Astrocyte of the hippocampus (primary cell): ENCODE measurements at regions not wholly inside any gene's neighbourhood (a gene's known extent, or its start where the extent isn't known, plus 50 kb on each side); places are given as distances from the start of the nearest gene placed in this dataset.
"Not testable (repeated sequence)": the region's sequence is repeated elsewhere in the genome, so short reads cannot be mapped to it uniquely, and the experiment has no call there.

Experiments
- DNase-seq: peaks from one replicate; pipeline ENCODE4 v3.0.0; 2011; ENCODE audit warnings: low read depth, low spot score

DNA sequence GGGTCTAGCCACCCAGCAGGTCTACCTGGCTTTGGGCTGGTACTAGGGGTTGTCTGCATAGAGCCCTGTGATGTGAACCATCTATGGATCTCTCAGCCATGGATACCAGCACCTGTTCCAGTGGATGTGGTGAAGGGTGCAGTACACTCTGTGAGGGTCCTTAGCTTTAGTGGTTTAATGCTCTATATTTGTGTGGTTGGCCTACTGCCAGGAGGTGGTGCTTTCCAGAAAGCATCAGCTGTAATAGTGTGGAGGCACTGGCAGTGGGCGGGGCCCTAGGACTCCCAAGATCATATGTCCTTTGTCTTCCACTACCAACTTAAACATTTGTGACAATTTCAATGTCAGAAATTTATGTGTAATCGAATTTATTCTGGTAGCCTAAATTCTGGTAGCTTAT lies 1065.1 kb downstream of the RPIA start:
- not testable (repeated sequence) for DNase-seq

DNA sequence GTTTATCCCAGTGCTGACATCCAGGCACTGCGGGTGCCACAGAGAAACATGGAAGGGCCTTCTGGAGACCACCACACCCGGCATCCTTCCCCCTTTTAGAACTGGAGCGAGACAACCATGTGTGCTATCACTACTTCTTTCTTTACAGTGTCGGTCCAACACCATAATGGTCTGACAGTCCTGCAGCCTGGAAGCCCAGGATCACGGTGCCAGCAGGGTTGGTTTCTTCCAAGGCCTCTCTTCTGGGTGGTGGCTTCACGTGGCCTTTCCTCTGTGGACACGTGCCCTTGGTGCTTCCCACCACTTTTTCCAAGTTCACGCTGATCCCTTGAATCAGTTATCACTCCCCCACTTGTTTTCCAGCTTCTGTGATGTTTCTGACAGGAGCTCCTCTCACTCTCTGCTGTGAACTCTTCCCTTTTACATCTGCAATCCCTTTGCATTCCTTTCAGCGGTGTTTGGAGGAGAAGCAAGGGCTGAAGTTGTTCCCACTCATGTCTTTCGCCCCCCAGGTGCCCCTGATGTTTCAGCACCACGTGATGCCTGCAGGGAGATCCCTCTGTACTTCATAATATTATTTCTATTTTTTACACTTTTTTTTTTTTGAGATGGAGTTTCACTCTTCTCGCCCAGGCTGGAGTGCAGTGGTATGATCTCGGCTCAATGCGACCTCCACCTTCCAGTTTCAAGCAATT lies 1067.0 kb downstream of the RPIA start:
- DNase-seq, result not testable (repeated sequence)

DNA sequence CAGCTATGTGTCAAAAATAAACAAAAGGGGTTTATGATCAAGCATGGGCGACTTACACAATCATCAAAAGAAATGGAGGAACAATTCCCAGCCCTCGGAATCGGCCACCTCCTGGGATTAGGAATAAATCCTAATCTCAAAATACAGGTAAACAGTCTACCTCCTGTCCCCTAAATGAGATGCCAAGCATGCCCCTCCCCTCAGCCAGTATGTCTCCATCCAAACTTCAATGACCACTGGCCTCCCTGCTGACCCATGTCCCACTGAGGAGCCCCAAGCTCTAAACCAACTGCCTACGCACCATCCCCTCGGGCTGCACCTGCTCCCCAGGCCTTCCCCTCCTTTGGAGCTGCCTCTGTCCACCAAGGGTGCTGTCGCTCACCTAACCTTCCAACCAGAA lies 1069.3 kb downstream of the RPIA start:
- DNase-seq, result not testable (repeated sequence)

DNA sequence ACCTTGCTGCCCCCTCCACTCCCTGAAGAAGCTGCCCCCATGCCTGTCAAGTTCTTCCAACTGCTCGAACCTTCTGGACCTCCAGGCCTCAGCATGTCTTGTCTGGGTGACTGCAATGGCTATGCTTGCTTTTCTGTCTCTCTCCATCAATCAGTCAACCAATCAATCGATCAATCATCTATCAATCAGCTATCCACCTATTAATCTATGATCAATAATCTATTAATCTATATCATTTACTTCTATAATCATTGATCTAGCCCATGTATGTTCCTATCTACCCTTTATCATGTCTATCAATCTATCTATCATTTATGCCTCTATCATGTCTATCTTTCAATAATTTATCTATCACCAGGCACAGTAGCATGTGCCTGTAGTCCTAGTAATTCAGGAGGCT lies 1069.7 kb downstream of the RPIA start:
- not testable (repeated sequence) for DNase-seq

DNA sequence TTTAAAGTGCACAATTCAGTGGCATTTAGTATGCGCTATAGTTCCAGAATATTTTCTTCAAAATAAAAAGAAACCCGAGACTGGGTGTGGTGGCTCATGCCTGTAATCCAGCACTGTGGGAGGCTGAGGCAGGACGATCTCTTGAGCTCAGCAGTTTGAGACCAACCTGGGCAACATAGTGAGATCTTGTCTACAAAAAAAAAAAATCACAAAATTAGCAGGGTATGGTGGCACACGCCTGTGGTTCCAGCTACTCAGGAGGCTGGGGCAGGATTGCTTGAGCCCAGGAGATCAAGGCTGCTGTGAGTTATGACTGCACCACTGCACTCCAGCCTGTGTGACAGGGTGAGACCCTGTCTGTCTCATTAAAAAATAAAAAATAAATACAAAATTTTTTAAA lies 1070.4 kb downstream of the RPIA start:
- DNase-seq, result not testable (repeated sequence)

DNA sequence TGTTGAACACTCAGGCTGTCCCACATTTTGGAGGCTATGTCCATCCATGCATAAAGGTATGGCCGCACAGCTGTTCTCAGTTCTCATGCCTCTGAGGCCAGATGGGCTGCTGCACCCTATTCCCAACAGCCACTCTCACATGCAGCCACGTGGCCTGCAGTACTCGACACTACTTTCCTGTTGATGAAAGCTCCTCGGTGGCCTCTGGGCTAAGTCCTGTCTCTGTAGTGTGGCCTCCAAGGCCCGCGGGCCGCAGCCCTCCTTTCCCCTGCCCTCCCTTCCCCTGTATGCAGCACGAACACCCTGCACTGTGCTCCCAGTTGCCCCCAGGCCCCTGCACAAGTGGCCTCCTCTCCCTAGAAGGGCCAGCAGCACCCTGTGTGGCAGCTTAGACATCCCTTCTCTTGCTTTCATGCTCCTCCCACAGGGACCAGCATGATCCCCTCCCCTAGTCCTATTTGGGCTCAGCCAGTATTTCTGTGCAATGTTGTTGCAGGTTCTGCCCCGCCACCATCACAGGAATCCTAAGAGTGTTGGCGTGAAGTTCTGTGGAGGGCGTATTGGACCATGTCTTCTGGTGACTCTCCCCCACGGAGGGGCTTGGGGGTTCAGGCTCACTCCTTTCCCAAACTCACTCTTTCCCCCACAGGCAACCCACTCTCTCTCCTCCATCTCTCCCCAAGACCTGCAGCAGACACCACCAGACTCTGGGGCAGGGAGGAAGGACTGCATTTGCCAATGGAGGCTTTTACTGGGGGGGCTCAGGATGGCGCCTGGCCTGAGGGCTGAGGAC lies 1071.2 kb downstream of the RPIA start:
- not testable (repeated sequence) for DNase-seq

DNA sequence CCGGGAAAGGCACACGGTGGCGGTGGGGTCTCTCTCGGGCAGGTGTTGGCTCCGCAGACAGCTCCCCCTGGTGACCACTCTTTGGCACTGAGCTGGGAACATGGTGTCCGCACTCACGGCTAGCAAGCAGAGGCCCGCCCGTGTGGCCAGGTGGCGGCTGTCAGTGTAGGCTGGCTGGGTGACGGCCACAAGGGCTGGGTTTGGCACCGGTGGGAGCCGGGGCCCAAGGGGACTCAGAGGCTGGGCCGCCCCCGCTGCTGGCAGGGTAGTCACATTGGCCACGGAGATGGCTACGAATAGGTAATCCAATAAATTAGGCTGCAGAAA lies 1071.7 kb downstream of the RPIA start:
- no peak for DNase-seq

DNA sequence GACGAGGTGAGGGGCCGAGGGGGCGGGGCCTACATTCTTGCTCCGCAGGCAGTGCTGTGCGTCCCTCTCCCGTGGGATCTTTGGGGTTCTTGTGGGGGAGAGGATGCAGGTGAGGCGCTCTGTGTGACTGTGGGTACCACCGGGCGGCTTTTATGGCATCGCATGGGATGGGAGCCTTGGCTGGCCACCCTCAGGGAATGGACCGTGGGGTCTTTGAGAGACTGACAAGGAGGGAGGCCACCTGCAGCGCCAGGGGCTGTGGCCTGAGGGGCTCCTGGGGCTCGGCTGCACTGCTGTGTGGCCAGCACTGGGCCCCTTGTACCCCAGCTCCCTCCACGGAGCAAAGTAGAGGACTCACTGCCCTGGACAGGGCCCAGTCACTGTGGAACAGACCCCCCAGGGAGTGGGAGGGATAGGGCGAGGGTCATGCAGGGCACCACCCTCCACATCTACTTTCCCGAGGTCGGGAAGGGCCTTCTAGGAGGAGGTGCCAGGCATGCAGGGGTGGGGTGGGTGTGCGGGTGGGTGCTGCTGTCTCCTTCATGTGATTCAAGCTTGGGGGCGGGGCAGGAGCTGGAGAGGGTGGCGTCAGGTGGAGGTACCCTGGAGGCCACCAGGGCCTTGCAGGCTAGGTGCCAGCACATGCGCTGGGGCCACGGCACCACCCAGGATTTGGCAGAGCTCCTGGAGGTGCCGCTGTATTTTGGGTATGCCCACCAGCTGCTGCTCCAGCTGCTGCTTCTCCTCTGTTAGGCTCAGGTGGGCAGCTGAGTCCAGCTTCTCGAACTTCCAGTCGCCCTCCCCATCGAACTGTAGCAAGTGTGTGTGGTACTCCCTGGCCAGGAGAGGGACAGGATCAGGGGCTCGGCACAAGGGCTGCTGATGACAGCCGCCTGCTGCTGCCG lies 1072.4 kb downstream of the RPIA start:
- no peak for DNase-seq

DNA sequence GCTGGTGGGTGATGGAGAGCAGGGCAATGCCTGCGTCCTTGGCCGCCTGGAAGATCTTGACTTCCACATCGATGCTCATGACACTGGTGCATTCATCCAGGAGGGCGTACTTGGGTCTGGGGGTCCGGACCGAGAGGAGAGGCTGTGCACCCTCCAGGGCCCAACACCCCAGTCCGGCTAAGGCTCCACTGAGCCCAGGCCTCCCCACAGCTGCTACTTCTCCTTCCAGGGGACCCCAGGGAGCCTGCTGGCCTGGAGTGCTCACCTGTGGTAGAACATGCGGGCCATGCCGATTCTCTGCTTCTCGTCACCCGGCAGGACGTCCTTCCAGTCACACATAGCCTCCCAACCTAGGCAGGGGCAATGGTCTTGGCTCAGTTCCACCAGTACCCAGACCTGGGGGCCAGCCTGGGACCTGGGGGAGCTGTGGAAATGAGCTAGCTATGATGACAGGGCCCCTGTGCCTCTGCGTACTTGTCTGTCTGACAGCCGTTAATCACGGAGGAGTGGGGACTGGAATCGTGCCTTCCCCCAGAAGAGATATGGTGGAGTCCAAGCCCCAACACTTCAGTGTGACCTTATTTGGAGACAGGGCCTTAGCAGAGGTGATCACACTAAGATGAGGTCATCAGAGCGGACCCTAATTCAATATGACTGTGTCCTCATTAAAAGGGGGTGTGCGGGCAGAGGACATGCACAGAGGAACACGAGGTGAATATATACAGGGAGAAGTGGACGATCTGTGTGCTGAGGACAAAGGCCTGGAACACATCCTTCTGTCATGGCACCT lies 1073.3 kb downstream of the RPIA start:
- DNase-seq, result not testable (repeated sequence)

DNA sequence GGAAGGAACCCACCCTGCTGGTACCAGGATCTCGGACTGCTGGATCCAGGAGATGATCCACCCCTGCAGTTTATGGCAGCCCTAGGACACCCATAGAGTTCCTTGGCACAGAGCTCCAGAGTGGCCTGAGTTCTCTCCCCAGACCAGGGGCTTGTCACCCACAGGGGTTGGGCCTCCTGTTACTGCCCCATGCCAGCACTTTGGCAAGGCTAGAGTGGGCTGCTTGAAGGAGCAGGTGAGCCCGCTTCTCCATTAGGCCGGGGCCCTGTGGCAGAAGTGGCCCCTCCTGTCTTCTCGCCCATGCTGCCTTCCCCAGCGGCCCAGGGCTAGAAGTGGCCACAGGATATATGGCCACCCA lies 1073.9 kb downstream of the RPIA start:
- DNase-seq, result not testable (repeated sequence)

DNA sequence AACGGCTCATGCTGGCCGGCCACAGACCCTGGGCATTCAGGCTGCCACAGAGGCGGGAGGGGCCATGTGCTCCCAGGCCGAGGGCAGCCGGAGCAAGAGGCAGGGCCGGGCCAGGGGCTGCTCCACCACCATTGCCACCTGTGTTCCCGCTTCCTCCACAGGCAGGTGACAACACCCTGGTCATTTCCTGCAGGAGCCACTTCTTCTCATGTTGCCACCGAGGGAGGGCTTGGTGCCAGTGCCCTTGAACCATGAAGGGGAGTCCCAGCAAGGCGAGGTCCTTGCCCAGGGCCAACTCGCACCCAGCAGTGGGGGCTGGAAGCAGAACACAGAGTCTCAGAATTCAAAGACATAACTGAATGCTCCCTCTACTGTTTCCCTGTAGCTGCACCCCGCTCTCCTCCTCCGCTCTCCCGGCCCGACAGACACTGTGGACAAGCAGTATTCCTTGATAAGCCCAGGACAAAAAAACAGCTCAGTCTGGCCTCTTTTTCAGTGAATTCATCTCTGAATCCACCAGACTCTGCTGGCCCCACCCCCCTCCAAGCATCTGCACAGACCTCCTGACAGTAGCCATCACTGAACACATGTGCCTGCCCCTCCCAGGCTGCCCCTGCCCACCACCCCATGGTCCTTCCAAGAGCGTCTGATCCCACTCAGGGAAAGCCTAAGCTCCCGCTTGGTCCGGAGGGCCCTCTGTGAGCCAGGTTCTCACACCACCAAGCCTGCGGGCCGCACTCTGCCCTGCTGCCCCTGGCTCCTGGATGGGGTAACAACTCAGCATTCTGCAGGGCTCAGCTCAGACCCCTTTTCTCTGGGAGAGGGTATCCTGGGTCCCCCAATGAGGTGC lies 1074.9 kb downstream of the RPIA start:
- DNase-seq, result not testable (repeated sequence)

DNA sequence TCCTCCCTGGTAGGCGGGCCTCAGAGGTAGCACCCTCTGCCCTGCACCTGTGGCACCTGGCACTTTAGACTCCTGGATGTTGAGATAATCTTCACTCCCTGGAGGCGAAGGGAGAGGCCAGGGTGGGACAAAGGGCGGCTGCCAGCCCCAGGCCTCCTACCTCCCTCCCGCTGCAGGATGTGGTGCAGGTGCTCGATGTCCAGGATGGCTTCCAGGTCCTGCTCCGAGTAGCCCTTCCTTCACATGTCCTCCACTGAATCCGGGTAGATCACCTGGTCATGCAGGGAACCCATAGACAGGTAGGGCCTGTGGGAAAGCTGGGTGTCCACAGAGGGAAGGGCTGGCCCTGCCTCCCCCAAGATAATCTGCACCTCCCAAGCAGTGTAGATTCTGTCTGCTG lies 1075.6 kb downstream of the RPIA start:
- not testable (repeated sequence) for DNase-seq

DNA sequence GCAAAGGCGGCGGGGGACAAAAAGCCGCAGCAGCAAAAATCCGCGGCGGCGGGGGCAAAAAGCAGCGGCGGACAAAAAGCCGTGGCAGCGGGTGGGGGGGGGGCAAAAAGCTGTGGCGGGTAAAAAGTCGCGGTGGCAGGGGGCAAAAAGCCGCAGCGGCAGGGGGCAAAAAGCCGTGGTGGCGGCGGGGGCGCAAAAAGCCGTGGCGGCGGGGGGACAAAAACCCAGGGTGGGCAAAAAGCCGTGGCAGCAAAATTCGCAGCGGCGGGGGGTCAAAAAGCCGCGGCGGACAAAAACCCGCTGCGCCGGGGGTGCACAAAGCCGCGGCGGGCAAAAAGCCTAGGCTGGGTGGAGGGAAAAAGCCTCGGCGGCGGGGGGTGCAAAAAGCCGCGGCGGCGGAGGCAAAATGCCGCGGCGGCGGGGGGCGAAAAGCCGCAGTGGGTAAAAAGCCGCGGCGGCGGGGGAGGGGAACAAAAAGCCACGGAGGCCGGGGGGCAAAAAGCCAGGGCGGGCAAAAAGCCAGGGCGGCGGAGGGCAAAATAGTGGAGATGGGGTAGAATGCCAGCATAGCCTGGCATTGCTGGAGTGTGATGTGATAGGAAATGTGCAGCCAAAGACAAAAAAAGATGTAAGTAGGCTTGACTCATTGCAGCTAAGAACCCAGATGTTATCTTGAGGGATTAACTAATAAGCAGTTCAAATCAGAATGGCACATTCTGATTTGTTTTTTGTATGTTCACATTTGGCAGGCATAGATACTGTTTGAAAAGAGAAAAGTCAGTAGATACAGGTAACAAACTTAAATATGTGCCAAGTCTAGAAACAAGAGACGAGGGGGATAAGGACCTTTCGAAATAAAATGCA lies 1076.3 kb downstream of the RPIA start:
- no peak for DNase-seq

DNA sequence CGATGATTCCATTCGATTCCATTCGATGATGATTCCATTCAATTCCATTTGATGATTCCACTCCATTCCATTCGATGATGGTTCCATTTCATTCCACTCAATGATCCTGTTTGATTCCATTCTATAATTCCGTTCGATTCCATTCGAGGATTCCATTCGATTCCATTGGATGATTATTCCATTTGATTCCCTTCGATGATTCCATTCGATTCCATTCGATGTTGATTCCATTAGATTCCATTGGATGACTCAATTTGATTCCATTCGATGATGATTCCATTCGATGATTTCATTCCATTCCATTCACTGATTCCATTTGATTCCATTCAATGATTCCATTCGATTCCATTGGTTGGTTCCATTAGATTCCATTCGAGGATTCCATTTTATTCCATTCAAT lies 1084.4 kb downstream of the RPIA start:
- no peak for DNase-seq

DNA sequence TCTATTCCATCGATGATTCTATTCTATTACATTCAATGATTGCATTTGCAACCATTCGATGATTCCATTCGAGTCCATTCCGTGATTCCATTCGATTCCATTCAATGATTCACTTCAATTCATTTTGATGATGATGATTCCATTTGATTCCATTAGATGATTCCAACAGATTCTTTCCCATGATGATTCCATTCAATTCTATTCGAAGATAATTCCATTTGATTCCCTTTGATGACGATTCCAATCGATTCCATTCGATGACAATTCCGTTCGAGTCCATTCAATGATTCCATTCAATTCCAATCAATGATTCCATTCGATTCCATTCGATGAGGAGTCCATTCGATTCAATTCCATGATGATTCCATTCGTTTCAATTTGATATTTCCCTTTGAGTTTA lies 1088.8 kb downstream of the RPIA start:
- no peak for DNase-seq

DNA sequence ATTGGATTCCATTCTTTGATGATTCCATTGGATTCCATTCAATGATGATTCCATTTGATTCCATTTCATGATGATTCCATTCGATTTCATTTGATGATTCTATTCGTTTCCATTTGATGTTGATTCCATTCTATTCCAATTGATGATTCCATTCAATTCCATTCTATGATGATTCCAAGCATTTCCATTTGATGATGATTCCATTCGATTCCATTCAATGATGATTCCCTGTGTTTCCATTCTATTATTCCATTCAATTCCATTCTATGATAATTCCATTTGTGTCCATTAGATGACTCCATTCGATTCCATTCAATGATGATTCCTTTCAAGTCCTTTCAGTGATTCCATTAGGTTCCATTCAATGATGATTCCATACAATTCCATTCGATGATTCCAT lies 1090.5 kb downstream of the RPIA start:
- no peak for DNase-seq

DNA sequence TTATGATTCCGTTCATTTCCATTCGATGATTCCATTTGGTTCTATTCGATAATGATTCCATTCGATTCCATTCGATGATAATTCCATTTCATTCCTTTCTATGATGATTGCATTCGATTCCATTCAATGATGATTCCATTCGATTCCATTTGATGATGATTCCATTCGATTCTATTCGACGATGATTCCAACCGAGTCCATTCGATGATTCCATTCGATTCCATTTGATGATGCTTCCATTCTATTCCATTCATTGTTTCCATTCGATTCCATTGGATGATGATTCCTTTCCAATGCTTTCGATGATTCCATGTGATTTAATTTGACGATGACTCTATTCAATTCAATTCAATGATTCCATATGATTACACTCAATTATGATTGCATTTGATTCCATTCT lies 1093.5 kb downstream of the RPIA start:
- DNase-seq, result no peak

DNA sequence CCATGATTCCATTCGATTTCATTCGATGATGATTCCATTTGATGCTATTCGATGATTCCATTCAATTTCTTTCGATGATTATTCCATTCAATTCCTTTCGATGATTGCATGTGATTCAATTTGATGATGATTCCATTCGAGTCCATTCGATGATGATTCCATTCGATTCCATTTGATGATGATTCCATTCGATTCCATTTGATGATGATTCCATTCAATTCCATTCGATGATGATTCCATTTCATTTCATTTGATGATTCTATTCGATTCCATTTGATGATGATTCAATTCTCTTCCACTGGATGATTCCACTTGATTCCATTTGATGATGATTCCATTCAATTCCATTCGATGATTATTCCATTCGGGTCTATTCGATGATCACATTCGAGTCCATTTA lies 1094.1 kb downstream of the RPIA start:
- DNase-seq, result not testable (repeated sequence)

DNA sequence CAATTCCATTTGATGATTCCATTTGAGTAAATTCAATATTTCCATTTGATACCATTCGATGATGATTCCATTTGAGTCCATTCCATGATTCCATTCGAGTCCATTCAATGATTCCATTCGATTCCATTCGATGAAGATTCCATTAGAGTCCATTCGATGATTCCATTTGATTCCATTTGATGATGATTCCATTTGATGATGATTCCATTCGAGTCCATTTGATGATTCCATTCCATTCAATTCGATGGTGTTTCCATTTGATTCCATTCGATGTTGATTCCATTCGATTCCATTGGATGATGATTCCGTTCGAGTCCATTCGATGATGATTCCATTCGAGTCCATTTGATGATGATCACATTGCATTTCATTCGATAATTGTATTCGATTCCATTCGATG lies 1095.2 kb downstream of the RPIA start:
- not testable (repeated sequence) for DNase-seq

DNA sequence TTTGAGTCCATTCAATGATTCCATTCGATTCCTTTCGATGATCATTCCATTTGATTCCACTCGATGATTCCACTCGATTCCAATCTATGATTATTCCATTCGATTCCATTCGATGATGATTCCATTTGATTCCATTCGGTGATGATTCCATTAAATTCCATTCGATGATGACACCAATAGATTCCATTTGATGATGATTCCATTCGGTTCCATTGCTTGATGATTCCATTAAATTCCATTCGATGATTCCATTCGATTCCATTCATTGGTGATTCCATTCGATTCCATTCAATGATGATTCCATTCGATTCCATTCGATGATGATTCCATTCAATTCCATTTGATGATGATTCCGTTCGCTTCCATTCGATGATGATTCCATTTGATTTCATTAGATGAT lies 1104.1 kb downstream of the RPIA start:
- DNase-seq, result not testable (repeated sequence)
